ENCODE measurements at regions not wholly inside any gene's neighbourhood (a gene's known extent, or its start where the extent isn't known, plus 50 kb on each side); places are given as distances from the start of the nearest gene placed in this dataset.

DNA sequence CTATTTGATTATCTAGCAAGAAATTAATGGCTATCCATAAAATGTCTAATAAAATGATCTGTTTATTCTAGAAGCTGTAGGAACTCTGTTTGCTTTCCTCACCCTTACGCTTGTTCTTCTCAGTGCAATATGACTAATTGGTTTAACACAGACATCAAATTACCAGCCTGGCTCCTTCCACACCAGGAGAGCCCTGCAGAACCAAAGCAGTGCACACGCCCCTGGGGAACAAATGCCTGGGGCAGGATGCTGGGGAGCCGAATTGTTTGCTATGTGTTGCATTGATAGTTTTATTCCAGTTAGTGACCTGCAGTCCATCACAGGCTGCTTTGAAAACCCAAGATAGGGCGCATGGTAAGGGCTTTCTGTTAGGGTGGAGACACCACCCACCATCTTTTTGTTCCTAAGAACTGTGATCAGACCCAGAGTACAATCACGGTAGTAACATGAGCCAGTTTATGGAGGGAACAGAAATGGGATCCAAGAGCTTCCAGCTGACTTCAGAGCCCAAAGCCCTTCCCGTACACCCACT is 126.4 kb upstream of the CD93 start:
- Mint-ChIP-seq H3K27ac (no peak overlapping the region), H3K9me3 (no peaks in the 10 kb centered on the region), H3K27me3 (ENCODE audit: insufficient read depth, low read depth, poor library complexity) (peaks cover 3% of the 10 kb centered on the region), H3K36me3 (ENCODE audit: low read depth) (no peaks in the 10 kb centered on the region), H3K4me3 (no peak overlapping the region), H3K4me1 (no peaks in the 10 kb centered on the region)
- H3K4me1 ChIP-seq (ENCODE audit: insufficient read depth): no peaks in the 10 kb centered on the region
- no peaks in the 10 kb centered on the region for H3K9me2 ChIP-seq (ENCODE audit: insufficient read depth)
- TF ChIP-seq POLR2AphosphoS5 (IDR thresholded peaks at IDR 0.05; ENCODE audit: low read depth) (no peak), NANOG (IDR thresholded peaks at IDR 0.05; ENCODE audit: borderline replicate concordance) (no peak), CREB1 (CRISPR knock-in tag; IDR thresholded peaks at IDR 0.05; ENCODE audit: low read depth) (no peak), STAT1 (IDR thresholded peaks at IDR 0.05; ENCODE audit: unreplicated experiment) (no peak), ZNF331 (CRISPR knock-in tag; IDR thresholded peaks at IDR 0.05; ENCODE audit: low read depth) (no peak), JUNB (IDR thresholded peaks at IDR 0.05; ENCODE audit: unreplicated experiment) (no peak), EZH2 (IDR thresholded peaks at IDR 0.05; ENCODE audit: low read depth, unreplicated experiment) (no peak)
- TF ChIP-seq, protein P1, sequence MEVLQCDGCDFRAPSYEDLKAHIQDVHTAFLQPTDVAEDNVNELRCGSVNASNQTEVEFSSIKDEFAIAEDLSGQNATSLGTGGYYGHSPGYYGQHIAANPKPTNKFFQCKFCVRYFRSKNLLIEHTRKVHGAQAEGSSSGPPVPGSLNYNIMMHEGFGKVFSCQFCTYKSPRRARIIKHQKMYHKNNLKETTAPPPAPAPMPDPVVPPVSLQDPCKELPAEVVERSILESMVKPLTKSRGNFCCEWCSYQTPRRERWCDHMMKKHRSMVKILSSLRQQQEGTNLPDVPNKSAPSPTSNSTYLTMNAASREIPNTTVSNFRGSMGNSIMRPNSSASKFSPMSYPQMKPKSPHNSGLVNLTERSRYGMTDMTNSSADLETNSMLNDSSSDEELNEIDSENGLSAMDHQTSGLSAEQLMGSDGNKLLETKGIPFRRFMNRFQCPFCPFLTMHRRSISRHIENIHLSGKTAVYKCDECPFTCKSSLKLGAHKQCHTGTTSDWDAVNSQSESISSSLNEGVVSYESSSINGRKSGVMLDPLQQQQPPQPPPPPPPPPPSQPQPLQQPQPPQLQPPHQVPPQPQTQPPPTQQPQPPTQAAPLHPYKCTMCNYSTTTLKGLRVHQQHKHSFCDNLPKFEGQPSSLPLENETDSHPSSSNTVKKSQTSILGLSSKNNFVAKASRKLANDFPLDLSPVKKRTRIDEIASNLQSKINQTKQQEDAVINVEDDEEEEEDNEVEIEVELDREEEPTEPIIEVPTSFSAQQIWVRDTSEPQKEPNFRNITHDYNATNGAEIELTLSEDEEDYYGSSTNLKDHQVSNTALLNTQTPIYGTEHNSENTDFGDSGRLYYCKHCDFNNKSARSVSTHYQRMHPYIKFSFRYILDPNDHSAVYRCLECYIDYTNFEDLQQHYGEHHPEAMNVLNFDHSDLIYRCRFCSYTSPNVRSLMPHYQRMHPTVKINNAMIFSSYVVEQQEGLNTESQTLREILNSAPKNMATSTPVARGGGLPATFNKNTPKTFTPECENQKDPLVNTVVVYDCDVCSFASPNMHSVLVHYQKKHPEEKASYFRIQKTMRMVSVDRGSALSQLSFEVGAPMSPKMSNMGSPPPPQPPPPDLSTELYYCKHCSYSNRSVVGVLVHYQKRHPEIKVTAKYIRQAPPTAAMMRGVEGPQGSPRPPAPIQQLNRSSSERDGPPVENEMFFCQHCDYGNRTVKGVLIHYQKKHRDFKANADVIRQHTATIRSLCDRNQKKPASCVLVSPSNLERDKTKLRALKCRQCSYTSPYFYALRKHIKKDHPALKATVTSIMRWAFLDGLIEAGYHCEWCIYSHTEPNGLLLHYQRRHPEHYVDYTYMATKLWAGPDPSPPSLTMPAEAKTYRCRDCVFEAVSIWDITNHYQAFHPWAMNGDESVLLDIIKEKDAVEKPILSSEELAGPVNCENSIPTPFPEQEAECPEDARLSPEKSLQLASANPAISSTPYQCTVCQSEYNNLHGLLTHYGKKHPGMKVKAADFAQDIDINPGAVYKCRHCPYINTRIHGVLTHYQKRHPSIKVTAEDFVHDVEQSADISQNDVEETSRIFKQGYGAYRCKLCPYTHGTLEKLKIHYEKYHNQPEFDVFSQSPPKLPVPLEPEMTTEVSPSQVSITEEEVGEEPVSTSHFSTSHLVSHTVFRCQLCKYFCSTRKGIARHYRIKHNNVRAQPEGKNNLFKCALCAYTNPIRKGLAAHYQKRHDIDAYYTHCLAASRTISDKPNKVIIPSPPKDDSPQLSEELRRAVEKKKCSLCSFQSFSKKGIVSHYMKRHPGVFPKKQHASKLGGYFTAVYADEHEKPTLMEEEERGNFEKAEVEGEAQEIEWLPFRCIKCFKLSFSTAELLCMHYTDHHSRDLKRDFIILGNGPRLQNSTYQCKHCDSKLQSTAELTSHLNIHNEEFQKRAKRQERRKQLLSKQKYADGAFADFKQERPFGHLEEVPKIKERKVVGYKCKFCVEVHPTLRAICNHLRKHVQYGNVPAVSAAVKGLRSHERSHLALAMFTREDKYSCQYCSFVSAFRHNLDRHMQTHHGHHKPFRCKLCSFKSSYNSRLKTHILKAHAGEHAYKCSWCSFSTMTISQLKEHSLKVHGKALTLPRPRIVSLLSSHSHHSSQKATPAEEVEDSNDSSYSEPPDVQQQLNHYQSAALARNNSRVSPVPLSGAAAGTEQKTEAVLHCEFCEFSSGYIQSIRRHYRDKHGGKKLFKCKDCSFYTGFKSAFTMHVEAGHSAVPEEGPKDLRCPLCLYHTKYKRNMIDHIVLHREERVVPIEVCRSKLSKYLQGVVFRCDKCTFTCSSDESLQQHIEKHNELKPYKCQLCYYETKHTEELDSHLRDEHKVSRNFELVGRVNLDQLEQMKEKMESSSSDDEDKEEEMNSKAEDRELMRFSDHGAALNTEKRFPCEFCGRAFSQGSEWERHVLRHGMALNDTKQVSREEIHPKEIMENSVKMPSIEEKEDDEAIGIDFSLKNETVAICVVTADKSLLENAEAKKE (CRISPR knock-in tag; IDR thresholded peaks at IDR 0.05): no peak
- TF ChIP-seq, protein P2, sequence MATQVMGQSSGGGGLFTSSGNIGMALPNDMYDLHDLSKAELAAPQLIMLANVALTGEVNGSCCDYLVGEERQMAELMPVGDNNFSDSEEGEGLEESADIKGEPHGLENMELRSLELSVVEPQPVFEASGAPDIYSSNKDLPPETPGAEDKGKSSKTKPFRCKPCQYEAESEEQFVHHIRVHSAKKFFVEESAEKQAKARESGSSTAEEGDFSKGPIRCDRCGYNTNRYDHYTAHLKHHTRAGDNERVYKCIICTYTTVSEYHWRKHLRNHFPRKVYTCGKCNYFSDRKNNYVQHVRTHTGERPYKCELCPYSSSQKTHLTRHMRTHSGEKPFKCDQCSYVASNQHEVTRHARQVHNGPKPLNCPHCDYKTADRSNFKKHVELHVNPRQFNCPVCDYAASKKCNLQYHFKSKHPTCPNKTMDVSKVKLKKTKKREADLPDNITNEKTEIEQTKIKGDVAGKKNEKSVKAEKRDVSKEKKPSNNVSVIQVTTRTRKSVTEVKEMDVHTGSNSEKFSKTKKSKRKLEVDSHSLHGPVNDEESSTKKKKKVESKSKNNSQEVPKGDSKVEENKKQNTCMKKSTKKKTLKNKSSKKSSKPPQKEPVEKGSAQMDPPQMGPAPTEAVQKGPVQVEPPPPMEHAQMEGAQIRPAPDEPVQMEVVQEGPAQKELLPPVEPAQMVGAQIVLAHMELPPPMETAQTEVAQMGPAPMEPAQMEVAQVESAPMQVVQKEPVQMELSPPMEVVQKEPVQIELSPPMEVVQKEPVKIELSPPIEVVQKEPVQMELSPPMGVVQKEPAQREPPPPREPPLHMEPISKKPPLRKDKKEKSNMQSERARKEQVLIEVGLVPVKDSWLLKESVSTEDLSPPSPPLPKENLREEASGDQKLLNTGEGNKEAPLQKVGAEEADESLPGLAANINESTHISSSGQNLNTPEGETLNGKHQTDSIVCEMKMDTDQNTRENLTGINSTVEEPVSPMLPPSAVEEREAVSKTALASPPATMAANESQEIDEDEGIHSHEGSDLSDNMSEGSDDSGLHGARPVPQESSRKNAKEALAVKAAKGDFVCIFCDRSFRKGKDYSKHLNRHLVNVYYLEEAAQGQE (IDR thresholded peaks at IDR 0.05; ENCODE audit: unreplicated experiment): no peak
- TF ChIP-seq, protein P3, sequence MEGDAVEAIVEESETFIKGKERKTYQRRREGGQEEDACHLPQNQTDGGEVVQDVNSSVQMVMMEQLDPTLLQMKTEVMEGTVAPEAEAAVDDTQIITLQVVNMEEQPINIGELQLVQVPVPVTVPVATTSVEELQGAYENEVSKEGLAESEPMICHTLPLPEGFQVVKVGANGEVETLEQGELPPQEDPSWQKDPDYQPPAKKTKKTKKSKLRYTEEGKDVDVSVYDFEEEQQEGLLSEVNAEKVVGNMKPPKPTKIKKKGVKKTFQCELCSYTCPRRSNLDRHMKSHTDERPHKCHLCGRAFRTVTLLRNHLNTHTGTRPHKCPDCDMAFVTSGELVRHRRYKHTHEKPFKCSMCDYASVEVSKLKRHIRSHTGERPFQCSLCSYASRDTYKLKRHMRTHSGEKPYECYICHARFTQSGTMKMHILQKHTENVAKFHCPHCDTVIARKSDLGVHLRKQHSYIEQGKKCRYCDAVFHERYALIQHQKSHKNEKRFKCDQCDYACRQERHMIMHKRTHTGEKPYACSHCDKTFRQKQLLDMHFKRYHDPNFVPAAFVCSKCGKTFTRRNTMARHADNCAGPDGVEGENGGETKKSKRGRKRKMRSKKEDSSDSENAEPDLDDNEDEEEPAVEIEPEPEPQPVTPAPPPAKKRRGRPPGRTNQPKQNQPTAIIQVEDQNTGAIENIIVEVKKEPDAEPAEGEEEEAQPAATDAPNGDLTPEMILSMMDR (conservative IDR thresholded peaks at IDR 0.05; ENCODE audit: low read depth in 2 of 2): no peak
- ATAC-seq: no peak
- DNase-seq (ENCODE audit: low spot score): no peak
- no peak overlapping the region for H3K4me3 ChIP-seq
- no peaks in the 10 kb centered on the region for H3F3A ChIP-seq (replicated peaks; ENCODE audit: low read depth)
- H3K27me3 ChIP-seq (ENCODE audit: insufficient read depth): no peaks in the 10 kb centered on the region
- H3K27ac ChIP-seq (ENCODE audit: low read depth): no peak overlapping the region
- no peaks in the 10 kb centered on the region for H4K20me1 ChIP-seq (replicated peaks; ENCODE audit: insufficient read depth)
- H3K79me2 ChIP-seq (replicated peaks; ENCODE audit: insufficient read depth): no peaks in the 10 kb centered on the region
- H3K36me3 ChIP-seq (ENCODE audit: insufficient read depth): no peaks in the 10 kb centered on the region
- H3K4me2 ChIP-seq: no peak overlapping the region
- H2AFZ ChIP-seq: no peak overlapping the region
